ENCODE measurements at regions not wholly inside any gene's neighbourhood (a gene's known extent, or its start where the extent isn't known, plus 50 kb on each side); places are given as distances from the start of the nearest gene placed in this dataset.

DNA sequence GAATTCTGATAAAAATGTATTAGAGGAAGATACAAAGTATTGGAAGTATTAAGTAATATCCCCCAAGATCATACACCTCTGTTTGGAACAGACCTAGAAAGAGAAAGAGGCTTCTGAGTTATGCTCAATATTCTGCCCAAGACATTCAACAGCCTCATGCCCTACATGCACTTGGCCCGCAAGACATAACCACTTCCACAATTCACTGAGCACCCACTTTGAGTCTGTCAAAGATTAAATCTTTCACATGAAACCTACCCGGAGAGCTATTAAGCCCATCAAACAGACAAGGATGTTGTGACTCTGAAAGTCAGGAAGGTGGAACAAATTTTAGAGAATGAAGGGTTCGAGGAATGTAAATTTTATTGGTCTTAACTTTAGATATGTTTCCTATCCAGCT, 344.7 kb upstream of the SYT4 start:
- TF ChIP-seq, protein P1, sequence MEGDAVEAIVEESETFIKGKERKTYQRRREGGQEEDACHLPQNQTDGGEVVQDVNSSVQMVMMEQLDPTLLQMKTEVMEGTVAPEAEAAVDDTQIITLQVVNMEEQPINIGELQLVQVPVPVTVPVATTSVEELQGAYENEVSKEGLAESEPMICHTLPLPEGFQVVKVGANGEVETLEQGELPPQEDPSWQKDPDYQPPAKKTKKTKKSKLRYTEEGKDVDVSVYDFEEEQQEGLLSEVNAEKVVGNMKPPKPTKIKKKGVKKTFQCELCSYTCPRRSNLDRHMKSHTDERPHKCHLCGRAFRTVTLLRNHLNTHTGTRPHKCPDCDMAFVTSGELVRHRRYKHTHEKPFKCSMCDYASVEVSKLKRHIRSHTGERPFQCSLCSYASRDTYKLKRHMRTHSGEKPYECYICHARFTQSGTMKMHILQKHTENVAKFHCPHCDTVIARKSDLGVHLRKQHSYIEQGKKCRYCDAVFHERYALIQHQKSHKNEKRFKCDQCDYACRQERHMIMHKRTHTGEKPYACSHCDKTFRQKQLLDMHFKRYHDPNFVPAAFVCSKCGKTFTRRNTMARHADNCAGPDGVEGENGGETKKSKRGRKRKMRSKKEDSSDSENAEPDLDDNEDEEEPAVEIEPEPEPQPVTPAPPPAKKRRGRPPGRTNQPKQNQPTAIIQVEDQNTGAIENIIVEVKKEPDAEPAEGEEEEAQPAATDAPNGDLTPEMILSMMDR (IDR thresholded peaks at IDR 0.05; ENCODE audit: insufficient read depth, low read length, poor library complexity, severe bottlenecking): no peak
- Histone ChIP-seq H2AFZ (ENCODE audit: low read depth, low read length, severe bottlenecking) (no peak overlapping the region), H3K9me3 (ENCODE audit: insufficient read depth, low read length) (no peaks in the 10 kb centered on the region), H3F3A (ENCODE audit: insufficient read depth) (no peaks in the 10 kb centered on the region), H3K36me3 (ENCODE audit: low read length) (no peaks in the 10 kb centered on the region), H3K27me3 (ENCODE audit: low read length) (no peaks in the 10 kb centered on the region), H3K4me3 (ENCODE audit: insufficient read depth, low read length, poor library complexity, severe bottlenecking) (no peak overlapping the region), H3K79me2 (ENCODE audit: insufficient read depth, low read length) (no peaks in the 10 kb centered on the region), H4K20me1 (ENCODE audit: low read depth, low read length) (no peaks in the 10 kb centered on the region), H3K9me2 (replicated peaks; ENCODE audit: insufficient read depth, low read length) (no peaks in the 10 kb centered on the region), H3K27ac (ENCODE audit: low read depth, low read length) (no peak overlapping the region), H3K4me2 (ENCODE audit: low read depth, low read length, poor library complexity, severe bottlenecking) (no peak overlapping the region), H3K9ac (ENCODE audit: low read length) (no peak overlapping the region)

DNA sequence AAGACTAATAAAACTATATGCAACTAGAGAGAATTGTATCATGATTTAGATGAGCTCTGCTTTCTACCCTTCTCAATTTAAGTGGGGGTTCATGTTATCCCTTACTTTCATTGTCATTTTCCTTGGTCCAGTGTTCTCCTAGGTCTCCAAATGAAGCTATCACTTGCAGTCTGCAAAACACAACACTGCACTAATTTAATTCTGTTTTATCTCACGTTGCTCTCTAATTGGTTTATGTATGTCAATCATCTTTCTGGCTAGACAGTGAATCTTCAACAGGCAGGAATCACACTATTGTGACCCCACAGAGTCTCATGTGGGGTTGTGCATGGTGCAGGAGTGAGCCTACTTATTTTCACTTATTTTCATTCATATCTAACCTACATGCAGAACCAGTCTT, 348.3 kb upstream of the SYT4 start:
- H3K9me3 ChIP-seq (ENCODE audit: insufficient read depth, low read length): no peaks in the 10 kb centered on the region
- H3K4me2 ChIP-seq (ENCODE audit: low read depth, low read length, poor library complexity, severe bottlenecking): no peak overlapping the region
- H3K9me2 ChIP-seq (replicated peaks; ENCODE audit: insufficient read depth, low read length): no peaks in the 10 kb centered on the region
- H3K4me3 ChIP-seq (ENCODE audit: insufficient read depth, low read length, poor library complexity, severe bottlenecking): no peak overlapping the region
- no peaks in the 10 kb centered on the region for H3F3A ChIP-seq (ENCODE audit: insufficient read depth)
- H3K79me2 ChIP-seq (ENCODE audit: insufficient read depth, low read length): no peaks in the 10 kb centered on the region
- H2AFZ ChIP-seq (ENCODE audit: low read depth, low read length, severe bottlenecking): no peak overlapping the region
- H3K27me3 ChIP-seq (ENCODE audit: low read length): no peaks in the 10 kb centered on the region
- no peak overlapping the region for H3K9ac ChIP-seq (ENCODE audit: low read length)
- no peaks in the 10 kb centered on the region for H3K36me3 ChIP-seq (ENCODE audit: low read length)
- no peaks in the 10 kb centered on the region for H4K20me1 ChIP-seq (ENCODE audit: low read depth, low read length)
- no peak overlapping the region for H3K27ac ChIP-seq (ENCODE audit: low read depth, low read length)
- TF ChIP-seq EZH2phosphoT487 (conservative IDR thresholded peaks at IDR 0.05; ENCODE audit: low read length): no peak
- TF ChIP-seq, protein P1 (IDR thresholded peaks at IDR 0.05; ENCODE audit: insufficient read depth, low read length, poor library complexity, severe bottlenecking): no peak

DNA sequence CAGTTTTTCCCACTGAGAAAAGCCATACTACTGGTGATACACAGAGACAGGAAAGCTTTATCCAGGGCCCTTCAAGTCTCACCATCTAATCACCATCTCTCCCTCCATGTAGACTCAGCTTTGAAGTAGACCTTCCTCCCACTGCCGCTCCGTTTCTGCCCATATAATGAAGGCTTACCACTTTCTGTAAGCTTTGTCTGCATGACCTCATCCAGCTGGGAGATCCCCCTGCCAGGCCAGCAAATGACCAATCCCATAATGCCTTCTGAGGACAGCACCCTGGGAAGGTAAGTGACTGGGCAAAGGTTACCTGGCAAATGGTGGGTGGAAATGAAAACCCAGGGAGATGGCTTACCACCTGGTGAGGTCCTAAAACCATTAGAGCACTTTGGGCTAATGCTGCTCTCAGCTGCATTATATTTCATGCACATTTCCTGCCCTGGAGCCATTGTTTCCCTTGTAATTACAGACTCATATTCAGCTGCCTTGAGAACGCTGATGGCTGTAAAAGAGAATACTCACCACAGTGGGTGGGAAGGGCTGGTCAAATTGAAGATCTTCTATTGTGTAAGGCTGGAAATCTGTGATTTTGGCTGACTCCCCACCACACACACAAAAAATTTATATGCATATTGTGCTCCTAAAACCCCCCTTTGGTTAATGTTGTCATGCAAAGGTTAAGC, 350.7 kb upstream of the SYT4 start:
- Histone ChIP-seq H3K4me3 (ENCODE audit: insufficient read depth, low read length, poor library complexity, severe bottlenecking) (no peak overlapping the region), H3K4me2 (ENCODE audit: low read depth, low read length, poor library complexity, severe bottlenecking) (no peak overlapping the region), H4K20me1 (ENCODE audit: low read depth, low read length) (no peaks in the 10 kb centered on the region)

More for the DNA sequence above, 350.7 kb upstream of the SYT4 start:
- no peak overlapping the region for H2AFZ ChIP-seq (ENCODE audit: low read depth, low read length, severe bottlenecking)
- H3K27ac ChIP-seq (ENCODE audit: low read depth, low read length): no peak overlapping the region
- no peaks in the 10 kb centered on the region for H3K79me2 ChIP-seq (ENCODE audit: insufficient read depth, low read length)
- H3K9me3 ChIP-seq (ENCODE audit: insufficient read depth, low read length): no peaks in the 10 kb centered on the region
- TF ChIP-seq, protein P1 (IDR thresholded peaks at IDR 0.05; ENCODE audit: insufficient read depth, low read length, poor library complexity, severe bottlenecking): no peak
- TF ChIP-seq EZH2phosphoT487 (conservative IDR thresholded peaks at IDR 0.05; ENCODE audit: low read length): no peak
- no peaks in the 10 kb centered on the region for H3F3A ChIP-seq (ENCODE audit: insufficient read depth)
- H3K9ac ChIP-seq (ENCODE audit: low read length): no peak overlapping the region
- H3K27me3 ChIP-seq (ENCODE audit: low read length): no peaks in the 10 kb centered on the region
- no peaks in the 10 kb centered on the region for H3K9me2 ChIP-seq (replicated peaks; ENCODE audit: insufficient read depth, low read length)
- no peaks in the 10 kb centered on the region for H3K36me3 ChIP-seq (ENCODE audit: low read length)

Data from SU-DHL-6 (cell line).